H9 (cell line): ENCODE measurements at regions not wholly inside any gene's neighbourhood (a gene's known extent, or its start where the extent isn't known, plus 50 kb on each side); places are given as distances from the start of the nearest gene placed in this dataset.

Experiments
- DNase-seq: peaks from one replicate; pipeline ENCODE4 v3.0.0-alpha.2; 2017
- H2AFZ ChIP-seq: one replicate; pipeline ENCODE4 v1.6.1; 2013; ENCODE audit warnings: mild to moderate bottlenecking, low read length, control low read depth, moderate library complexity
- H2AK5ac ChIP-seq: 2 replicates; pipeline ENCODE4 v1.6.1; 2013; ENCODE audit warnings: low read length, control low read depth, mixed read lengths; ENCODE audit not compliant: insufficient read length
- H2BK120ac ChIP-seq: one replicate; pipeline ENCODE4 v1.6.1; 2013; ENCODE audit warnings: low read depth, mild to moderate bottlenecking, low read length, control low read depth, inconsistent platforms; ENCODE audit not compliant: poor library complexity, severe bottlenecking
- H2BK12ac ChIP-seq: 2 replicates; pipeline ENCODE4 v1.6.1; 2013; ENCODE audit warnings: low read length, control low read depth, mixed read lengths, low read depth; ENCODE audit not compliant: insufficient read length
- H2BK15ac ChIP-seq: 2 replicates; pipeline ENCODE4 v1.6.1; 2013; ENCODE audit warnings: low read depth, low read length, control low read depth
- H2BK20ac ChIP-seq: one replicate; pipeline ENCODE4 v1.6.1; 2013; ENCODE audit warnings: low read depth, mild to moderate bottlenecking, low read length, control low read depth, inconsistent platforms; ENCODE audit not compliant: poor library complexity, severe bottlenecking
- H2BK5ac ChIP-seq: 2 replicates; pipeline ENCODE4 v1.6.1; 2013; ENCODE audit warnings: low read length, control low read depth, mixed read lengths; ENCODE audit not compliant: insufficient read length
- H3K14ac ChIP-seq: 2 replicates; pipeline ENCODE4 v1.6.1; 2013; ENCODE audit warnings: low read length, control low read depth; ENCODE audit not compliant: insufficient read depth
- H3K18ac ChIP-seq: 2 replicates; pipeline ENCODE4 v1.6.1; 2013; ENCODE audit warnings: low read depth, mild to moderate bottlenecking, mixed read lengths, low read length, control low read depth; ENCODE audit not compliant: insufficient read length
- H3K23ac ChIP-seq: 2 replicates; pipeline ENCODE4 v1.6.1; 2013; ENCODE audit warnings: low read length, control low read depth, mixed read lengths, low read depth; ENCODE audit not compliant: insufficient read length
- H3K23me2 ChIP-seq: 2 replicates; pipeline ENCODE4 v1.6.1; 2013; ENCODE audit warnings: low read depth, mild to moderate bottlenecking, mixed read lengths, low read length, control low read depth; ENCODE audit not compliant: insufficient read length, poor library complexity, severe bottlenecking
- H3K27ac ChIP-seq: 2 replicates; pipeline ENCODE4 v1.5.1; 2013; ENCODE audit warnings: low read length, control low read depth, mixed read lengths, low read depth; ENCODE audit not compliant: insufficient read length
- H3K27me3 ChIP-seq: 2 replicates; pipeline ENCODE4 v1.6.1; 2013; ENCODE audit warnings: low read length, control low read depth, inconsistent platforms; ENCODE audit not compliant: insufficient read depth
- H3K4ac ChIP-seq: 2 replicates; pipeline ENCODE4 v1.6.1; 2013; ENCODE audit warnings: low read depth, mild to moderate bottlenecking, control low read depth, inconsistent platforms, low read length, moderate library complexity
- H3K4me1 ChIP-seq: 2 replicates; pipeline ENCODE4 v1.6.1; 2013; ENCODE audit warnings: low read length, control low read depth, inconsistent platforms; ENCODE audit not compliant: insufficient read depth
- H3K4me2 ChIP-seq: 2 replicates; pipeline ENCODE4 v1.6.1; 2013; ENCODE audit warnings: low read length, control low read depth, mixed read lengths; ENCODE audit not compliant: insufficient read length, insufficient read depth
- H3K56ac ChIP-seq: 2 replicates; pipeline ENCODE4 v1.6.1; 2013; ENCODE audit warnings: low read depth, mild to moderate bottlenecking, mixed read lengths, low read length, control low read depth; ENCODE audit not compliant: insufficient read length
- H3K79me1 ChIP-seq: 2 replicates; pipeline ENCODE4 v1.6.1; 2013; ENCODE audit warnings: low read depth, mild to moderate bottlenecking, moderate library complexity, low read length, control low read depth, inconsistent platforms; ENCODE audit not compliant: insufficient read depth, poor library complexity, severe bottlenecking
- H3K79me2 ChIP-seq: 2 replicates; pipeline ENCODE4 v1.6.1; 2013; ENCODE audit warnings: low read length, control low read depth, inconsistent platforms; ENCODE audit not compliant: insufficient read depth
- H3K9ac ChIP-seq: 2 replicates; pipeline ENCODE4 v1.6.1; 2013; ENCODE audit warnings: low read length, control low read depth, mixed read lengths; ENCODE audit not compliant: insufficient read length; ENCODE audit errors: extremely low read depth
- H3K9me3 ChIP-seq: one replicate; pipeline ENCODE4 v1.6.1; 2013; ENCODE audit warnings: low read depth, low read length, inconsistent platforms; ENCODE audit not compliant: control insufficient read depth
- H3T11ph ChIP-seq: one replicate; pipeline ENCODE4 v1.6.1; 2013; ENCODE audit warnings: mild to moderate bottlenecking, low read length, control low read depth, inconsistent platforms
- H4K20me1 ChIP-seq: one replicate; pipeline ENCODE4 v1.6.1; 2013; ENCODE audit not compliant: control insufficient read depth, insufficient read length, insufficient read depth
- H4K5ac ChIP-seq: 2 replicates; pipeline ENCODE4 v1.6.1; 2013; ENCODE audit warnings: low read depth, mild to moderate bottlenecking, mixed read lengths, low read length, control low read depth; ENCODE audit not compliant: insufficient read length
- H4K8ac ChIP-seq: replicated peaks from 2 replicates; pipeline ENCODE4 v1.6.1; 2013; ENCODE audit warnings: low read length, control low read depth, mixed read lengths, low read depth; ENCODE audit not compliant: insufficient read length
- H4K91ac ChIP-seq: 2 replicates; pipeline ENCODE4 v1.6.1; 2013; ENCODE audit warnings: low read depth, mild to moderate bottlenecking, moderate library complexity, mixed read lengths, low read length, control low read depth; ENCODE audit not compliant: insufficient read length
- H3K27ac Mint-ChIP-seq, 3 experiments: 2 replicates in 2 of 3; 3 replicates in 1 of 3; pipeline ENCODE4 v1.8.0; 2020 to 2021; ENCODE audit warnings: mixed read lengths in 3 of 3, mild to moderate bottlenecking in 1 of 3, moderate library complexity in 1 of 3
- H3K27me3 Mint-ChIP-seq: 2 replicates; pipeline ENCODE4 v1.8.0; 2021; ENCODE audit warnings: low read depth, mild to moderate bottlenecking, moderate library complexity, mixed read lengths
- H3K36me3 Mint-ChIP-seq, 3 experiments: 2 replicates in 2 of 3; 3 replicates in 1 of 3; pipeline ENCODE4 v1.8.0; 2020 to 2021; ENCODE audit warnings: low read depth in 3 of 3, mixed read lengths in 3 of 3; ENCODE audit not compliant: insufficient read depth in 1 of 3
- H3K4me1 Mint-ChIP-seq, 2 experiments: 2 replicates each; pipeline ENCODE4 v1.8.0; 2020; ENCODE audit warnings: mixed read lengths in 2 of 2
- H3K4me3 Mint-ChIP-seq, 2 experiments: 2 replicates in 1 of 2; 3 replicates in 1 of 2; pipeline ENCODE4 v1.8.0; 2020 to 2021; ENCODE audit warnings: mild to moderate bottlenecking in 2 of 2, mixed read lengths in 2 of 2, moderate library complexity in 1 of 2
- H3K9me3 Mint-ChIP-seq, 2 experiments: 2 replicates in 1 of 2; 3 replicates in 1 of 2; pipeline ENCODE4 v1.8.0; 2020; ENCODE audit warnings: mild to moderate bottlenecking in 2 of 2, mixed read lengths in 2 of 2, moderate library complexity in 1 of 2
- WGBS: extraction: QIAGEN DNeasy Blood & Tissue Kit; methylation state at CpG from one replicate; pipeline ENCODE4 v1.1.7; 2013; ENCODE audit warnings: missing lambda C conversion rate, low lambda C conversion rate, mixed read lengths; ENCODE audit not compliant: insufficient read length; ENCODE audit errors: extremely low coverage; 5-methylcytosine and 5-hydroxymethylcytosine counted together
- TF ChIP-seq, protein P1 (sequence below): fragments of 200-600 bp; sonication (generic); conservative IDR thresholded peaks from 3 replicates; pipeline ENCODE4 v1.8.0; 2021; ENCODE audit warnings: antibody characterized with exemption, mild to moderate bottlenecking

DNA sequence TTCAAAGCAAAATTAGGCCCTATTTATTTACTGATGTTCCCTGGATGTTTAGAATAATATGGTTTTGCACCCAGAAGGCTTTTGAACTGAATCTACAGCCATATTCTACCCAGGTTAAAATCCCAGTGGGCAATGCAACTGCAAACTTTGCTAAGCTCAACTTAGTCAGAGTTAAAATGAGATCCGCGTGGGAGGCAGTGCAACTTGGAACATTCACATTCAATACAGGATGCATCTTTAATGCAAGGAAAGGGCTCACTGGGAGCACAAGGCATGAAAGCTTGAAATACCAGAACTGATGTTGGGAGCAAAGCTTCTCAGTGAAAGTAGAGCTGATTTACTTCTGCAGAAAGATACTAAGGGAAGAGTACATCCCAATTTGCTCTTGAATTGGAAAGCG is 281.2 kb upstream of the DEFB112 start:
- Mint-ChIP-seq H3K27me3 (no peaks in the 10 kb centered on the region; the same call in 1 of the 2 replicates), H3K4me3 (no peak overlapping the region), H3K4me1 (no peaks in the 10 kb centered on the region), H3K36me3 (peaks cover 0 to 2% (median 1%) of the 10 kb centered on the region in 3 experiments; a peak in 1 of 7 replicates), H3K9me3 (peaks cover 2 to 3% of the 10 kb centered on the region in 2 experiments; a peak in 1 of 5 replicates), H3K27ac (no peak overlapping the region)
- Histone ChIP-seq H3K23me2 (no peaks in the 10 kb centered on the region), H3K79me1 (no peaks in the 10 kb centered on the region), H2BK15ac (no peak overlapping the region), H3K27ac (no peak overlapping the region), H4K91ac (no peak overlapping the region), H3K23ac (no peak overlapping the region), H2AFZ (no peak overlapping the region), H3K56ac (no peak overlapping the region), H2AK5ac (no peak overlapping the region), H3K9ac (no peak overlapping the region), H2BK5ac (no peak overlapping the region), H4K8ac (no peak overlapping the region), H3K4me2 (no peak overlapping the region), H3K18ac (no peak overlapping the region), H2BK120ac (no peak overlapping the region), H3K4me1 (no peaks in the 10 kb centered on the region), H2BK12ac (no peak overlapping the region), H3K14ac (no peak overlapping the region), H2BK20ac (no peak overlapping the region), H4K20me1 (no peaks in the 10 kb centered on the region), H3K79me2 (no peaks in the 10 kb centered on the region; the same call in 1 of the 2 replicates), H3K27me3 (no peaks in the 10 kb centered on the region), H3K9me3 (no peaks in the 10 kb centered on the region), H3K4ac (no peak overlapping the region), H3T11ph (no peak overlapping the region), H4K5ac (no peak overlapping the region)
- no peak for DNase-seq
- TF ChIP-seq, protein P1, sequence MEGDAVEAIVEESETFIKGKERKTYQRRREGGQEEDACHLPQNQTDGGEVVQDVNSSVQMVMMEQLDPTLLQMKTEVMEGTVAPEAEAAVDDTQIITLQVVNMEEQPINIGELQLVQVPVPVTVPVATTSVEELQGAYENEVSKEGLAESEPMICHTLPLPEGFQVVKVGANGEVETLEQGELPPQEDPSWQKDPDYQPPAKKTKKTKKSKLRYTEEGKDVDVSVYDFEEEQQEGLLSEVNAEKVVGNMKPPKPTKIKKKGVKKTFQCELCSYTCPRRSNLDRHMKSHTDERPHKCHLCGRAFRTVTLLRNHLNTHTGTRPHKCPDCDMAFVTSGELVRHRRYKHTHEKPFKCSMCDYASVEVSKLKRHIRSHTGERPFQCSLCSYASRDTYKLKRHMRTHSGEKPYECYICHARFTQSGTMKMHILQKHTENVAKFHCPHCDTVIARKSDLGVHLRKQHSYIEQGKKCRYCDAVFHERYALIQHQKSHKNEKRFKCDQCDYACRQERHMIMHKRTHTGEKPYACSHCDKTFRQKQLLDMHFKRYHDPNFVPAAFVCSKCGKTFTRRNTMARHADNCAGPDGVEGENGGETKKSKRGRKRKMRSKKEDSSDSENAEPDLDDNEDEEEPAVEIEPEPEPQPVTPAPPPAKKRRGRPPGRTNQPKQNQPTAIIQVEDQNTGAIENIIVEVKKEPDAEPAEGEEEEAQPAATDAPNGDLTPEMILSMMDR: no peak
- WGBS: no CpG with 5 or more reads among the region's 3 CpGs
